Caco-2 (cell line): ENCODE measurements at regions not wholly inside any gene's neighbourhood (a gene's known extent, or its start where the extent isn't known, plus 50 kb on each side); places are given as distances from the start of the nearest gene placed in this dataset.

Experiments
- BruUV-seq: library from RNA; stranded (reverse); fragments of 400-500 nt; replicated peaks from 2 replicates; lab custom pipeline; 2021; lab: Mats Ljungman, UMichigan
- CTCF ChIA-PET: fragments of 300-600 bp; sonication (Branson Sonifier 250); formaldehyde crosslinking; loops from one replicate; lab custom pipeline; 2022; ENCODE audit warnings: antibody characterized with exemption; lab: Charles Lee
- POLR2A ChIA-PET: fragments of 300-600 bp; sonication (Branson Sonifier 250); formaldehyde crosslinking; loops from one replicate; lab custom pipeline; 2022; ENCODE audit warnings: antibody characterized with exemption; lab: Charles Lee
- DNase-seq, 2 experiments: peaks; one replicate each; pipeline versions ENCODE4 v3.0.0 to v3.0.0-alpha.2; 2020 to 2022
- H3K27me3 ChIP-seq: replicated peaks from 2 replicates; pipeline ENCODE4 v1.6.0; 2011; ENCODE audit warnings: low read length; ENCODE audit not compliant: control insufficient read depth, insufficient read depth
- H3K36me3 ChIP-seq: 2 replicates; pipeline ENCODE4 v1.5.1; 2011; ENCODE audit warnings: low read length; ENCODE audit not compliant: control insufficient read depth, insufficient read depth
- H3K4me1 ChIP-seq: fragments of 250-450 bp; sonication (Bioruptor Pico); 2 replicates; pipeline ENCODE4 v1.5.1; 2020; ENCODE audit warnings: mild to moderate bottlenecking
- H3K4me3 ChIP-seq: 2 replicates; pipeline ENCODE4 v1.5.1; 2011; ENCODE audit warnings: low read depth, mild to moderate bottlenecking, control low read depth, low read length
- H3K9me3 ChIP-seq: fragments of 250-450 bp; sonication (Bioruptor Pico); 2 replicates; pipeline ENCODE4 v1.5.1; 2020; ENCODE audit warnings: mild to moderate bottlenecking, moderate library complexity
- H3K27ac Mint-ChIP-seq: one replicate; pipeline ENCODE4 v1.8.0; 2022; ENCODE audit warnings: mixed read lengths; ENCODE audit not compliant: unreplicated experiment
- H3K27me3 Mint-ChIP-seq: one replicate; pipeline ENCODE4 v1.8.0; 2022; ENCODE audit warnings: mixed read lengths; ENCODE audit not compliant: insufficient read depth, unreplicated experiment
- H3K36me3 Mint-ChIP-seq: one replicate; pipeline ENCODE4 v1.8.0; 2022; ENCODE audit warnings: mild to moderate bottlenecking, mixed read lengths; ENCODE audit not compliant: insufficient read depth, unreplicated experiment
- H3K4me1 Mint-ChIP-seq: one replicate; pipeline ENCODE4 v1.8.0; 2022; ENCODE audit warnings: low read depth, mixed read lengths; ENCODE audit not compliant: unreplicated experiment
- H3K4me3 Mint-ChIP-seq: one replicate; pipeline ENCODE4 v1.8.0; 2022; ENCODE audit warnings: mild to moderate bottlenecking, moderate library complexity, mixed read lengths; ENCODE audit not compliant: unreplicated experiment
- H3K9me3 Mint-ChIP-seq: one replicate; pipeline ENCODE4 v1.8.0; 2022; ENCODE audit warnings: mixed read lengths; ENCODE audit not compliant: unreplicated experiment
- intact Hi-C: fragments of 100-400 bp; cut with micrococcal nuclease; formaldehyde crosslinking; loops from one replicate; pipeline ENCODE4 v1.10.0; 2022; ENCODE audit not compliant: unreplicated experiment
- TF ChIP-seq, protein P1 (sequence below), 2 experiments: fragments of 200-600 bp in 1 of 2; IDR thresholded peaks; 1 replicate in 1 of 2; 2 replicates in 1 of 2; pipeline versions ENCODE4 v1.5.1 to v1.8.0; 2011 to 2022; ENCODE audit warnings: antibody characterized with exemption in 1 of 2, control low read depth in 1 of 2, inconsistent platforms in 1 of 2, low read depth in 1 of 2, low read length in 1 of 2, mild to moderate bottlenecking in 1 of 2, moderate library complexity in 1 of 2; ENCODE audit not compliant: insufficient read depth in 1 of 2, severe bottlenecking in 1 of 2, unreplicated experiment in 1 of 2

DNA sequence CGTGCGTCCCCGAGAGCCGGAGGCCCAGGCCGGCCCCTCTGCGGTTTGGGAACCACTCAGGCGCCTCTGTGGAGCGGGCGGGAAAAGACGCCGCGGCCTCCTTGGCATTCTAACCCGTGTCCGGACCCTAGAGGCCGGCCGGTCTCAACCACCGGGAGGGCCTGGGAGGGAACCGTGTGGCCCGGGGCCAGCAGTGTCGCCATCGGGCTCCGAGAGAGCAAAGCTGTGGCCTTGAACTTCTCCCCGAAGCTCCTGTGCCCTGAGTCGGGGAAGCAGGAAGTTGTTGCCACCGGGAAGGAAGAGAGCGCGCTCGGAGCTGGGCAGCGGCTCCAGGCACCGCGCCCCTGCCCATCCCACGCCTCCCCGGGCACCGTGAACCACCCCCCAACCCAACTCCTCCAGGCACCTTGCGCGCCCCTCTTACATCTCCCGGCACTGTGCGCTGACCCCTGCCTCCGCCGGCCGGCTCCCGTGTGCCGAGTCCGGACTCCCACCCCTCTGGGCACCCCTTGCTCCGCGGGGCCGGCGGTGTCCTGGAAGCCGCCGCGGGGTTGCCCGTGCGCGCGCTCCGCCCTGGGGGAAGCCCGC lies 80.0 kb upstream of the PPARA start:
- POLR2A ChIA-PET, result no interaction called here
- no peaks in the 10 kb centered on the region for H3K36me3 Mint-ChIP-seq
- BruUV-seq, result no TSS peak

DNA sequence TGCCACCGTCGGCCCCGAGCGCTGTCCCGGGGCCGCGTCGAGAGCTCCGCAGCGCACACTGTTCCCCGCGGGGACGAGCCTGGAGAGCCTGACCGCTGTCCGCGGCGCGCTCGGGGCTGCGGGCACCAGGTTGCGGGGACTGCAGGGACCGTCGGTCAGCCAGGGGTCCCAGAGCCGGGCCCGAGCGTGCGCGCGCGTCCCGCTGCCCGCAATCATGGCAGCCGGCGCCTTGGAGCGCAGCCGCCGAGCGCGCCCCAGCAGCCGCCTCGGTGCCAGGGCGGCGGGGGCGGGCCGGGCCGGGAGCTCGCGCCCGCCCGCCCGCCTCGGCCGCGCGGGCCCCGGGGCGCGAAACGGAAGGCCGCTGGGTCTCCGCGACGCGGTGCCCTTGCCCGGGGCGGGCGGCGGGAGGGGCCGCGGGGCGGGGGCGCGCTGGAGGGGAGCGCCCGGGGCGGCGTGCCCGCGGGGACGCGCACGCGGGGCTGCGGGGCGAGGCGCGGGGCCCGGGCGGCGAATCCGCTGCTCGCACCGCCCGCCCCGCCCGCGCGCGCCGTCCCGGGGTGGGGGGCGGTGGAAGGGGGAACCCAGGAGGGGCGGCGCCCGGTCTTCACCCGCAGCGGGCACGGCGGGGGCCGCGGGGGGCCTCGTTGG lies 79.4 kb upstream of the PPARA start:
- ChIA-PET CTCF (interaction anchor here (0.8 to 1.2 kb wide), 2 partner anchors 46 to 58 kb away, joined by 4 to 7 read pairs; no protein-coding TSS in a partner anchor), POLR2A (no interaction called here)
- DNase-seq, result peak; percentile 21 to 23
- H3K4me3 ChIP-seq, result peak overlapping the region; percentile 60
- no peaks in the 10 kb centered on the region for H3K36me3 Mint-ChIP-seq
- H3K4me3 Mint-ChIP-seq, result peak overlapping the region; percentile 72
- no peaks in the 10 kb centered on the region for H3K9me3 ChIP-seq
- peaks cover 17% of the 10 kb centered on the region for H3K27me3 Mint-ChIP-seq
- H3K27ac Mint-ChIP-seq, result no peak overlapping the region
- H3K36me3 ChIP-seq, result no peaks in the 10 kb centered on the region
- H3K27me3 ChIP-seq, result no peaks in the 10 kb centered on the region; the same call in none of the 2 replicates
- no peaks in the 10 kb centered on the region for H3K4me1 Mint-ChIP-seq
- peaks cover 5% of the 10 kb centered on the region; the same call in 1 of the 2 replicates for H3K4me1 ChIP-seq
- TF ChIP-seq, protein P1, sequence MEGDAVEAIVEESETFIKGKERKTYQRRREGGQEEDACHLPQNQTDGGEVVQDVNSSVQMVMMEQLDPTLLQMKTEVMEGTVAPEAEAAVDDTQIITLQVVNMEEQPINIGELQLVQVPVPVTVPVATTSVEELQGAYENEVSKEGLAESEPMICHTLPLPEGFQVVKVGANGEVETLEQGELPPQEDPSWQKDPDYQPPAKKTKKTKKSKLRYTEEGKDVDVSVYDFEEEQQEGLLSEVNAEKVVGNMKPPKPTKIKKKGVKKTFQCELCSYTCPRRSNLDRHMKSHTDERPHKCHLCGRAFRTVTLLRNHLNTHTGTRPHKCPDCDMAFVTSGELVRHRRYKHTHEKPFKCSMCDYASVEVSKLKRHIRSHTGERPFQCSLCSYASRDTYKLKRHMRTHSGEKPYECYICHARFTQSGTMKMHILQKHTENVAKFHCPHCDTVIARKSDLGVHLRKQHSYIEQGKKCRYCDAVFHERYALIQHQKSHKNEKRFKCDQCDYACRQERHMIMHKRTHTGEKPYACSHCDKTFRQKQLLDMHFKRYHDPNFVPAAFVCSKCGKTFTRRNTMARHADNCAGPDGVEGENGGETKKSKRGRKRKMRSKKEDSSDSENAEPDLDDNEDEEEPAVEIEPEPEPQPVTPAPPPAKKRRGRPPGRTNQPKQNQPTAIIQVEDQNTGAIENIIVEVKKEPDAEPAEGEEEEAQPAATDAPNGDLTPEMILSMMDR (IDR thresholded peaks at IDR 0.05; ENCODE audit: insufficient read depth in 1 of 2, low read depth in 1 of 2, low read length in 1 of 2, severe bottlenecking in 1 of 2, unreplicated experiment in 1 of 2), result no peak
- no peaks in the 10 kb centered on the region for H3K9me3 Mint-ChIP-seq
- no TSS peak for BruUV-seq
- intact Hi-C loops, result loop anchor here (5.0 kb wide), 1 partner anchor 41 kb away; no protein-coding TSS in a partner anchor

More for the DNA sequence above, 80.0 kb upstream of the PPARA start:
- Mint-ChIP-seq H3K27me3 (peaks cover 17% of the 10 kb centered on the region), H3K4me3 (peak overlapping the region; percentile 46), H3K9me3 (no peaks in the 10 kb centered on the region), H3K27ac (no peak overlapping the region), H3K4me1 (no peaks in the 10 kb centered on the region)
- CTCF ChIA-PET, result interaction anchor here (0.8 to 1.2 kb wide), 2 partner anchors 46 to 57 kb away, joined by 4 to 7 read pairs; no protein-coding TSS in a partner anchor
- H3K4me1 ChIP-seq, result peaks cover 5% of the 10 kb centered on the region; the same call in 1 of the 2 replicates
- intact Hi-C loops, result loop anchor here (5.0 kb wide), 1 partner anchor 42 kb away; no protein-coding TSS in a partner anchor
- no peaks in the 10 kb centered on the region for H3K9me3 ChIP-seq
- TF ChIP-seq, protein P1 (IDR thresholded peaks at IDR 0.05; ENCODE audit: insufficient read depth in 1 of 2, low read depth in 1 of 2, low read length in 1 of 2, severe bottlenecking in 1 of 2, unreplicated experiment in 1 of 2), result no peak
- no peaks in the 10 kb centered on the region for H3K36me3 ChIP-seq
- peak in 1 of 2 experiments; percentile 25 for DNase-seq
- H3K4me3 ChIP-seq, result peak overlapping the region; percentile 60
- no peaks in the 10 kb centered on the region; the same call in none of the 2 replicates for H3K27me3 ChIP-seq

DNA sequence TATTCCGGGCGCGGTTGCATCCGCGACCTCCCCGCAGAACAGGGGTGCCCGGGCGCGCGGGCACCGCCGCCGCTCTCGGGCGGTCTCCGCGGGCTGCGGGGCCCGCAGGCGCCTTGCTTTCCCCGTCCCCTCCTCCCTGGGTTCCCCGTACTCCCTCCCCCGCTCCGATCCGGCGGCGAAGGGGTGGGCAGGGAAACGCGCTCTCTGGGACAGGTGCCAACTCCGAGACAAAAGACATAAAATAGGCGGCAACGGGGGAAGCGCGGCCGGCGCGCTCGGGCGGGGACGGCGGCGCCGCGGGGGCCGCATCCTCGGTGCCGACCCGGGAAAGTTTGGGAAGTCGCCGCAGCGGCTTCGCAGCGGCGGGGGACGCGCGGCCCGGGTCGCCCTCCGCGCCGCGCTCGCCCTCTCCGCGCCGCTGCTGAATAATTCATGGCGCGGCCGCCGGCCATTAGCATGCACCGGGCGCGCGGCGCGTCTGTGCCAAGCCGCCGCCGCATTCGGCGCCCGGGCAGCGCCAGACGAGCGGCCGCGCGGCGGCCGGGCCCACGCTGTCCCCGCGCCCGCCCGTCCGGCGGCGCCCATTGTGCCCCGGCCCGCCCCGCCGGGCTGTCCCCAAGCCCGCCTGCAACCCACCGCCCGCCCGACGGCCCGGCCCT lies 78.7 kb upstream of the PPARA start:
- Histone ChIP-seq H3K4me3 (peak overlapping the region; percentile 60), H3K4me1 (peaks cover 5% of the 10 kb centered on the region; the same call in 1 of the 2 replicates), H3K27me3 (no peaks in the 10 kb centered on the region; the same call in none of the 2 replicates), H3K9me3 (no peaks in the 10 kb centered on the region), H3K36me3 (no peaks in the 10 kb centered on the region)
- Mint-ChIP-seq H3K27ac (no peak overlapping the region), H3K36me3 (no peaks in the 10 kb centered on the region), H3K9me3 (no peaks in the 10 kb centered on the region), H3K4me1 (no peaks in the 10 kb centered on the region), H3K4me3 (peak overlapping the region; percentile 72), H3K27me3 (peaks cover 14% of the 10 kb centered on the region)
- ChIA-PET CTCF (interaction anchor here (1.5 kb wide), 1 partner anchor 65 kb away, joined by 3 read pairs; no protein-coding TSS in a partner anchor), POLR2A (interaction anchor here (1.0 kb wide), 1 partner anchor 58 kb away, joined by 3 read pairs; no protein-coding TSS in a partner anchor)
- intact Hi-C loops, result loop anchor here (5.0 kb wide), 1 partner anchor 41 kb away; no protein-coding TSS in a partner anchor
- BruUV-seq, result no TSS peak
- TF ChIP-seq, protein P1 (IDR thresholded peaks at IDR 0.05; ENCODE audit: insufficient read depth in 1 of 2, low read depth in 1 of 2, low read length in 1 of 2, severe bottlenecking in 1 of 2, unreplicated experiment in 1 of 2), result no peak
- peak; percentile 36 for DNase-seq
